B cell (primary cell): ENCODE measurements at regions not wholly inside any gene's neighbourhood (a gene's known extent, or its start where the extent isn't known, plus 50 kb on each side); places are given as distances from the start of the nearest gene placed in this dataset.

ENCODE experiments used
- ATAC-seq: fragments of 200-7000 bp; cut with Tn5 transposase; one replicate; pipeline ENCODE4 v1.10.0; 2021; ENCODE audit warnings: low read depth, mild to moderate bottlenecking, moderate number of reproducible peaks, moderate library complexity
- CTCF ChIA-PET: fragments of 350-600 bp; sonication (Branson Sonifier 250); formaldehyde crosslinking; loops from one replicate; lab custom pipeline; 2021; ENCODE audit warnings: antibody characterized with exemption, inconsistent platforms; lab: Charles Lee
- POLR2A ChIA-PET: fragments of 350-600 bp; sonication (Branson Sonifier 250); formaldehyde crosslinking; loops from one replicate; lab custom pipeline; 2021; ENCODE audit warnings: antibody characterized with exemption; lab: Charles Lee
- DNase-seq: peaks from one replicate; pipeline ENCODE4 v3.0.0; 2013
- H2AFZ ChIP-seq: 2 replicates; pipeline ENCODE4 v1.6.1; 2012; ENCODE audit warnings: mild to moderate bottlenecking, low read depth, low read length; ENCODE audit not compliant: insufficient read depth, poor library complexity, severe bottlenecking
- H3K27ac ChIP-seq, 2 donors: 1 replicate in 1 of 2; 2 replicates in 1 of 2; pipeline ENCODE4 v1.5.1; 2012 to 2013; ENCODE audit warnings: low read length in 2 of 2, mild to moderate bottlenecking in 2 of 2, moderate library complexity in 1 of 2
- H3K27me3 ChIP-seq, 4 experiments: fragments of 200-600 bp in 1 of 4; sonication (generic) in 1 of 4; replicated peaks in 1 of 4; 1 replicate in 2 of 4; 2 replicates in 2 of 4; pipeline versions ENCODE4 v1.6.1 to v1.7.0; 2013 to 2016; ENCODE audit warnings: low read length in 3 of 4, mild to moderate bottlenecking in 2 of 4, mixed read lengths in 1 of 4, moderate library complexity in 1 of 4; ENCODE audit not compliant: insufficient read depth in 4 of 4, control insufficient read depth in 3 of 4; ENCODE audit errors: control extremely low read depth in 1 of 4
- H3K36me3 ChIP-seq, 2 experiments: replicated peaks in 1 of 2; 1 replicate in 1 of 2; 2 replicates in 1 of 2; pipeline versions ENCODE4 v1.6.1 to v1.7.1; 2013; ENCODE audit warnings: low read length in 1 of 2; ENCODE audit not compliant: insufficient read depth in 2 of 2, control insufficient read depth in 1 of 2; ENCODE audit errors: control extremely low read depth in 1 of 2, extremely low read depth in 1 of 2
- H3K4me1 ChIP-seq, 2 donors: fragments of 200-600 bp in 1 of 2; sonication (generic) in 1 of 2; 1 replicate in 1 of 2; 2 replicates in 1 of 2; pipeline versions ENCODE4 v1.5.1 to v1.6.1; 2013 to 2017; ENCODE audit warnings: low read length in 2 of 2; ENCODE audit not compliant: control insufficient read depth in 2 of 2, insufficient read depth in 2 of 2
- H3K4me2 ChIP-seq: replicated peaks from 2 replicates; pipeline ENCODE3; 2012; ENCODE audit warnings: mild to moderate bottlenecking, low read depth, low read length; ENCODE audit not compliant: poor library complexity, severe bottlenecking
- H3K4me3 ChIP-seq, 5 experiments: fragments of 200-600 bp in 1 of 5; sonication (generic) in 1 of 5; 1 replicate in 3 of 5; 2 replicates in 2 of 5; pipeline versions ENCODE4 v1.5.1 to v1.7.0; 2011 to 2016; ENCODE audit warnings: low read length in 4 of 5, mild to moderate bottlenecking in 4 of 5, low read depth in 2 of 5, control low read depth in 1 of 5, moderate library complexity in 1 of 5; ENCODE audit not compliant: insufficient read depth in 1 of 5; ENCODE audit errors: control extremely low read depth in 1 of 5, extremely low read depth in 1 of 5
- H3K79me2 ChIP-seq: fragments of 200-600 bp; sonication (generic); one replicate; pipeline ENCODE4 v1.6.0; 2016; ENCODE audit warnings: low read length; ENCODE audit not compliant: control insufficient read depth, insufficient read depth
- H3K9ac ChIP-seq: fragments of 200-600 bp; sonication (generic); 2 replicates; pipeline ENCODE4 v1.6.1; 2017; ENCODE audit warnings: mild to moderate bottlenecking, low read length, moderate library complexity
- H3K9me3 ChIP-seq, 3 donors: one replicate each; pipeline versions ENCODE4 v1.6.1 to v1.7.1; 2013; ENCODE audit warnings: low read length in 2 of 3; ENCODE audit not compliant: control insufficient read depth in 2 of 3, insufficient read depth in 1 of 3; ENCODE audit errors: control extremely low read depth in 1 of 3
- H4K20me1 ChIP-seq: 2 replicates; pipeline ENCODE4 v1.6.0; 2012; ENCODE audit warnings: mild to moderate bottlenecking, low read length; ENCODE audit not compliant: insufficient read depth, control insufficient read depth, poor library complexity, severe bottlenecking
- H3K27ac Mint-ChIP-seq: one replicate; pipeline ENCODE4 v1.8.0; 2021; ENCODE audit warnings: mixed read lengths
- H3K27me3 Mint-ChIP-seq: one replicate; pipeline ENCODE4 v1.8.0; 2021; ENCODE audit warnings: mixed read lengths
- H3K4me1 Mint-ChIP-seq: one replicate; pipeline ENCODE4 v1.8.0; 2021; ENCODE audit warnings: mixed read lengths
- H3K4me3 Mint-ChIP-seq: one replicate; pipeline ENCODE4 v1.8.0; 2021; ENCODE audit warnings: mixed read lengths
- H3K9me3 Mint-ChIP-seq: one replicate; pipeline ENCODE4 v1.8.0; 2022; ENCODE audit warnings: mixed read lengths; ENCODE audit not compliant: insufficient read depth
- EZH2 ChIP-seq: IDR thresholded peaks from 2 replicates; pipeline ENCODE4 v1.6.1; 2012; ENCODE audit warnings: borderline replicate concordance, low read depth, mild to moderate bottlenecking, moderate library complexity, low read length; ENCODE audit not compliant: insufficient read depth, poor library complexity, severe bottlenecking
- WGBS: methylation state at CpG from one replicate; pipeline ENCODE4 v1.1.5; 2013; ENCODE audit warnings: missing lambda C conversion rate; ENCODE audit not compliant: insufficient coverage; 5-methylcytosine and 5-hydroxymethylcytosine counted together
- intact Hi-C: fragments of 100-400 bp; cut with micrococcal nuclease; formaldehyde crosslinking; loops from one replicate; pipeline ENCODE4 v1.10.0; 2022
- TF ChIP-seq, protein P1 (sequence below): fragments of 200-600 bp; IDR thresholded peaks from one replicate; pipeline ENCODE4 v1.8.0; 2022; ENCODE audit warnings: antibody characterized with exemption, mild to moderate bottlenecking

DNA sequence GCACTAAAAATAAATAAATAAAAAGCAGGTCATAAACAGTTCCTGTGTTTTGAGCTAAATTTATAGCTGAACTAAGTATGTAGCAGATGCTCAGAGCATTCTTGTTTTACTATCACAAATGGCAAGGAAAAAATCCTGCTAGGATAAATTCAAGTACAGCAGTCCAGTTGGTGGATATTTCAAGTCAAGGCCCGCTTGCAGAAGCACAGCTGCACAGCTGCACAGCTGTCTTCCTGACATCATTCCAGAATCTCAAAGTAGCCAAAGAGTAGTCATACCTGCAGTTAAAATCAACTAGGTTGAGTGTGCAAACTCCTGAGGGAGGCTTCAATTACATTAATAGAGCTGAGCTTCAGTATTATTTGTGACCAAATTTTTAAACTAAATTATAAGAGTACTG is 297.7 kb upstream of the MANEA start:
- no peaks in the 10 kb centered on the region for H4K20me1 ChIP-seq
- Mint-ChIP-seq H3K27me3 (no peaks in the 10 kb centered on the region), H3K27ac (no peak overlapping the region), H3K4me1 (no peaks in the 10 kb centered on the region), H3K4me3 (no peak overlapping the region), H3K9me3 (no peaks in the 10 kb centered on the region)
- H3K4me1 ChIP-seq: no peaks in the 10 kb centered on the region
- H3K4me3 ChIP-seq: no peak overlapping the region
- no peak overlapping the region for H3K27ac ChIP-seq
- 80% methylated on average over 1 of the region's 1 CpG for WGBS
- H2AFZ ChIP-seq: no peak overlapping the region
- no peak overlapping the region for H3K4me2 ChIP-seq
- no peak for TF ChIP-seq EZH2
- TF ChIP-seq, protein P1, sequence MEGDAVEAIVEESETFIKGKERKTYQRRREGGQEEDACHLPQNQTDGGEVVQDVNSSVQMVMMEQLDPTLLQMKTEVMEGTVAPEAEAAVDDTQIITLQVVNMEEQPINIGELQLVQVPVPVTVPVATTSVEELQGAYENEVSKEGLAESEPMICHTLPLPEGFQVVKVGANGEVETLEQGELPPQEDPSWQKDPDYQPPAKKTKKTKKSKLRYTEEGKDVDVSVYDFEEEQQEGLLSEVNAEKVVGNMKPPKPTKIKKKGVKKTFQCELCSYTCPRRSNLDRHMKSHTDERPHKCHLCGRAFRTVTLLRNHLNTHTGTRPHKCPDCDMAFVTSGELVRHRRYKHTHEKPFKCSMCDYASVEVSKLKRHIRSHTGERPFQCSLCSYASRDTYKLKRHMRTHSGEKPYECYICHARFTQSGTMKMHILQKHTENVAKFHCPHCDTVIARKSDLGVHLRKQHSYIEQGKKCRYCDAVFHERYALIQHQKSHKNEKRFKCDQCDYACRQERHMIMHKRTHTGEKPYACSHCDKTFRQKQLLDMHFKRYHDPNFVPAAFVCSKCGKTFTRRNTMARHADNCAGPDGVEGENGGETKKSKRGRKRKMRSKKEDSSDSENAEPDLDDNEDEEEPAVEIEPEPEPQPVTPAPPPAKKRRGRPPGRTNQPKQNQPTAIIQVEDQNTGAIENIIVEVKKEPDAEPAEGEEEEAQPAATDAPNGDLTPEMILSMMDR: no peak
- H3K9me3 ChIP-seq: no peaks in the 10 kb centered on the region
- no peaks in the 10 kb centered on the region for H3K36me3 ChIP-seq
- H3K79me2 ChIP-seq: no peaks in the 10 kb centered on the region
- no peaks in the 10 kb centered on the region for H3K27me3 ChIP-seq
- H3K9ac ChIP-seq: no peak overlapping the region
- CTCF ChIA-PET: no interaction called here
- ATAC-seq (no peak), DNase-seq (no peak)
- POLR2A ChIA-PET: no interaction called here
- intact Hi-C loops: no loop called here

DNA sequence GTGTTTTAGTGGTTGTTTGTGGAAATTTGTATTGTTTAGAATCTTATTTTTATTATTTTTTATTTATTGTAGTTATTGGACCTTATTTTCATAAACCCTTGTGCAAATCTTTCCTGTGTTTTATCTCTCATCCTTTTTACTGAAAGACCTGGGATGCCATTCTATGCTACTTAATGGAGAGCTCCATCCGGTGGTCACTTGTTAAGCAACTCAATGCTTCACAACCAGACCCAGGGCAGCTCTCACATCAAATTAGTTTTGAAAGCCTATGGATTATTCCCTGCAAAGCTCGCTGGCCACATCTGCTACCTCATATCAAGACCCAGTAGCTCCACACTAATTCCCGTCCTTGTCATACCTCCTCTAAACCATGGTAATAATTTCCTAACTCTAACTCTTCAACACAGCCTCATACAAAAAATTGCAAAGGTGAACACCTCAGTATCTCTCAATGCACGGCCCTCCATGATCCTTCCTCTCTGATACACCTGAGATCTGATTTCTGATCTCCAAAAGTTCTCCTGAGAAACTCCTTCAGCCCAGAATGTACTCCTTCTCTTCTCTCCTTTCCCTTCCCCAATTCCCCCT is 296.6 kb upstream of the MANEA start:
- Mint-ChIP-seq H3K9me3 (no peaks in the 10 kb centered on the region), H3K4me3 (no peak overlapping the region), H3K27me3 (no peaks in the 10 kb centered on the region), H3K27ac (no peak overlapping the region), H3K4me1 (no peaks in the 10 kb centered on the region)
- ATAC-seq: no peak
- Histone ChIP-seq H3K27ac (no peak overlapping the region), H2AFZ (no peak overlapping the region), H3K79me2 (no peaks in the 10 kb centered on the region), H3K9me3 (no peaks in the 10 kb centered on the region), H3K4me2 (no peak overlapping the region), H3K9ac (no peak overlapping the region), H3K4me3 (no peak overlapping the region), H3K27me3 (no peaks in the 10 kb centered on the region), H3K36me3 (no peaks in the 10 kb centered on the region), H4K20me1 (no peaks in the 10 kb centered on the region), H3K4me1 (no peaks in the 10 kb centered on the region)
- TF ChIP-seq, protein P1: peak; percentile 34
- no peak for TF ChIP-seq EZH2
- 53% methylated on average over 4 of the region's 4 CpGs for WGBS
- POLR2A ChIA-PET: no interaction called here
- intact Hi-C loops: no loop called here
- peak; percentile 14 for DNase-seq
- CTCF ChIA-PET: interaction anchor here (0.8 kb wide), 1 partner anchor 13 kb away, joined by 3 read pairs; no protein-coding TSS in a partner anchor
